H9 (cell line): ENCODE measurements at regions not wholly inside any gene's neighbourhood (a gene's known extent, or its start where the extent isn't known, plus 50 kb on each side); places are given as distances from the start of the nearest gene placed in this dataset.
A peak's percentile ranks its signal among the peaks of the same experiment; 100 is the strongest.

Experiments used
- DNase-seq: peaks from one replicate; pipeline ENCODE4 v3.0.0-alpha.2; 2017
- H2AFZ ChIP-seq: one replicate; pipeline ENCODE4 v1.6.1; 2013; ENCODE audit warnings: mild to moderate bottlenecking, low read length, control low read depth, moderate library complexity
- H2AK5ac ChIP-seq: 2 replicates; pipeline ENCODE4 v1.6.1; 2013; ENCODE audit warnings: low read length, control low read depth, mixed read lengths; ENCODE audit not compliant: insufficient read length
- H2BK120ac ChIP-seq: one replicate; pipeline ENCODE4 v1.6.1; 2013; ENCODE audit warnings: low read depth, mild to moderate bottlenecking, low read length, control low read depth, inconsistent platforms; ENCODE audit not compliant: poor library complexity, severe bottlenecking
- H2BK12ac ChIP-seq: 2 replicates; pipeline ENCODE4 v1.6.1; 2013; ENCODE audit warnings: low read length, control low read depth, mixed read lengths, low read depth; ENCODE audit not compliant: insufficient read length
- H2BK15ac ChIP-seq: 2 replicates; pipeline ENCODE4 v1.6.1; 2013; ENCODE audit warnings: low read depth, low read length, control low read depth
- H2BK20ac ChIP-seq: one replicate; pipeline ENCODE4 v1.6.1; 2013; ENCODE audit warnings: low read depth, mild to moderate bottlenecking, low read length, control low read depth, inconsistent platforms; ENCODE audit not compliant: poor library complexity, severe bottlenecking
- H2BK5ac ChIP-seq: 2 replicates; pipeline ENCODE4 v1.6.1; 2013; ENCODE audit warnings: low read length, control low read depth, mixed read lengths; ENCODE audit not compliant: insufficient read length
- H3K14ac ChIP-seq: 2 replicates; pipeline ENCODE4 v1.6.1; 2013; ENCODE audit warnings: low read length, control low read depth; ENCODE audit not compliant: insufficient read depth
- H3K18ac ChIP-seq: 2 replicates; pipeline ENCODE4 v1.6.1; 2013; ENCODE audit warnings: low read depth, mild to moderate bottlenecking, mixed read lengths, low read length, control low read depth; ENCODE audit not compliant: insufficient read length
- H3K23ac ChIP-seq: 2 replicates; pipeline ENCODE4 v1.6.1; 2013; ENCODE audit warnings: low read length, control low read depth, mixed read lengths, low read depth; ENCODE audit not compliant: insufficient read length
- H3K23me2 ChIP-seq: 2 replicates; pipeline ENCODE4 v1.6.1; 2013; ENCODE audit warnings: low read depth, mild to moderate bottlenecking, mixed read lengths, low read length, control low read depth; ENCODE audit not compliant: insufficient read length, poor library complexity, severe bottlenecking
- H3K27ac ChIP-seq: 2 replicates; pipeline ENCODE4 v1.5.1; 2013; ENCODE audit warnings: low read length, control low read depth, mixed read lengths, low read depth; ENCODE audit not compliant: insufficient read length
- H3K27me3 ChIP-seq: 2 replicates; pipeline ENCODE4 v1.6.1; 2013; ENCODE audit warnings: low read length, control low read depth, inconsistent platforms; ENCODE audit not compliant: insufficient read depth
- H3K4ac ChIP-seq: 2 replicates; pipeline ENCODE4 v1.6.1; 2013; ENCODE audit warnings: low read depth, mild to moderate bottlenecking, control low read depth, inconsistent platforms, low read length, moderate library complexity
- H3K4me1 ChIP-seq: 2 replicates; pipeline ENCODE4 v1.6.1; 2013; ENCODE audit warnings: low read length, control low read depth, inconsistent platforms; ENCODE audit not compliant: insufficient read depth
- H3K4me2 ChIP-seq: 2 replicates; pipeline ENCODE4 v1.6.1; 2013; ENCODE audit warnings: low read length, control low read depth, mixed read lengths; ENCODE audit not compliant: insufficient read length, insufficient read depth
- H3K56ac ChIP-seq: 2 replicates; pipeline ENCODE4 v1.6.1; 2013; ENCODE audit warnings: low read depth, mild to moderate bottlenecking, mixed read lengths, low read length, control low read depth; ENCODE audit not compliant: insufficient read length
- H3K79me1 ChIP-seq: 2 replicates; pipeline ENCODE4 v1.6.1; 2013; ENCODE audit warnings: low read depth, mild to moderate bottlenecking, moderate library complexity, low read length, control low read depth, inconsistent platforms; ENCODE audit not compliant: insufficient read depth, poor library complexity, severe bottlenecking
- H3K79me2 ChIP-seq: 2 replicates; pipeline ENCODE4 v1.6.1; 2013; ENCODE audit warnings: low read length, control low read depth, inconsistent platforms; ENCODE audit not compliant: insufficient read depth
- H3K9ac ChIP-seq: 2 replicates; pipeline ENCODE4 v1.6.1; 2013; ENCODE audit warnings: low read length, control low read depth, mixed read lengths; ENCODE audit not compliant: insufficient read length; ENCODE audit errors: extremely low read depth
- H3K9me3 ChIP-seq: one replicate; pipeline ENCODE4 v1.6.1; 2013; ENCODE audit warnings: low read depth, low read length, inconsistent platforms; ENCODE audit not compliant: control insufficient read depth
- H3T11ph ChIP-seq: one replicate; pipeline ENCODE4 v1.6.1; 2013; ENCODE audit warnings: mild to moderate bottlenecking, low read length, control low read depth, inconsistent platforms
- H4K20me1 ChIP-seq: one replicate; pipeline ENCODE4 v1.6.1; 2013; ENCODE audit not compliant: control insufficient read depth, insufficient read length, insufficient read depth
- H4K5ac ChIP-seq: 2 replicates; pipeline ENCODE4 v1.6.1; 2013; ENCODE audit warnings: low read depth, mild to moderate bottlenecking, mixed read lengths, low read length, control low read depth; ENCODE audit not compliant: insufficient read length
- H4K8ac ChIP-seq: replicated peaks from 2 replicates; pipeline ENCODE4 v1.6.1; 2013; ENCODE audit warnings: low read length, control low read depth, mixed read lengths, low read depth; ENCODE audit not compliant: insufficient read length
- H4K91ac ChIP-seq: 2 replicates; pipeline ENCODE4 v1.6.1; 2013; ENCODE audit warnings: low read depth, mild to moderate bottlenecking, moderate library complexity, mixed read lengths, low read length, control low read depth; ENCODE audit not compliant: insufficient read length
- H3K27ac Mint-ChIP-seq, 3 experiments: 2 replicates in 2 of 3; 3 replicates in 1 of 3; pipeline ENCODE4 v1.8.0; 2020 to 2021; ENCODE audit warnings: mixed read lengths in 3 of 3, mild to moderate bottlenecking in 1 of 3, moderate library complexity in 1 of 3
- H3K27me3 Mint-ChIP-seq: 2 replicates; pipeline ENCODE4 v1.8.0; 2021; ENCODE audit warnings: low read depth, mild to moderate bottlenecking, moderate library complexity, mixed read lengths
- H3K36me3 Mint-ChIP-seq, 3 experiments: 2 replicates in 2 of 3; 3 replicates in 1 of 3; pipeline ENCODE4 v1.8.0; 2020 to 2021; ENCODE audit warnings: low read depth in 3 of 3, mixed read lengths in 3 of 3; ENCODE audit not compliant: insufficient read depth in 1 of 3
- H3K4me1 Mint-ChIP-seq, 2 experiments: 2 replicates each; pipeline ENCODE4 v1.8.0; 2020; ENCODE audit warnings: mixed read lengths in 2 of 2
- H3K4me3 Mint-ChIP-seq, 2 experiments: 2 replicates in 1 of 2; 3 replicates in 1 of 2; pipeline ENCODE4 v1.8.0; 2020 to 2021; ENCODE audit warnings: mild to moderate bottlenecking in 2 of 2, mixed read lengths in 2 of 2, moderate library complexity in 1 of 2
- H3K9me3 Mint-ChIP-seq, 2 experiments: 2 replicates in 1 of 2; 3 replicates in 1 of 2; pipeline ENCODE4 v1.8.0; 2020; ENCODE audit warnings: mild to moderate bottlenecking in 2 of 2, mixed read lengths in 2 of 2, moderate library complexity in 1 of 2
- CTCF ChIP-seq: fragments of 200-600 bp; sonication (generic); conservative IDR thresholded peaks from 3 replicates; pipeline ENCODE4 v1.8.0; 2021; ENCODE audit warnings: antibody characterized with exemption, mild to moderate bottlenecking
- WGBS: extraction: QIAGEN DNeasy Blood & Tissue Kit; methylation state at CpG from one replicate; pipeline ENCODE4 v1.1.7; 2013; ENCODE audit warnings: missing lambda C conversion rate, low lambda C conversion rate, mixed read lengths; ENCODE audit not compliant: insufficient read length; ENCODE audit errors: extremely low coverage; 5-methylcytosine and 5-hydroxymethylcytosine counted together

GRCh38 chr3:102189956-102190723 lies 244.7 kb upstream of the ZPLD1 start:
- H3K36me3 Mint-ChIP-seq = no peaks in the 10 kb centered on the region
- no peak overlapping the region for H3K4me3 Mint-ChIP-seq
- no peak overlapping the region for H3K9ac ChIP-seq

More at GRCh38 chr3:102189956-102190723, 244.7 kb upstream of the ZPLD1 start:
- Mint-ChIP-seq H3K4me1 (peaks cover 3 to 8% of the 10 kb centered on the region in 2 experiments; a peak in 1 of 4 replicates), H3K27me3 (no peaks in the 10 kb centered on the region), H3K27ac (peak overlapping the region in 1 of 3 experiments; percentile 7; a peak in 2 of 7 replicates), H3K9me3 (peaks cover 0 to 2% of the 10 kb centered on the region in 2 experiments; a peak in 1 of 5 replicates)
- H3K9me3 ChIP-seq = no peaks in the 10 kb centered on the region
- H3K4me2 ChIP-seq = no peak overlapping the region
- no peaks in the 10 kb centered on the region for H3K27me3 ChIP-seq
- no peak overlapping the region for H2AFZ ChIP-seq
- no peak for TF ChIP-seq CTCF
- no peak overlapping the region for H4K8ac ChIP-seq
- H3K4me1 ChIP-seq = no peaks in the 10 kb centered on the region
- no peak overlapping the region for H3K23ac ChIP-seq
- no CpG with 5 or more reads among the region's 7 CpGs for WGBS
- H3K79me1 ChIP-seq = no peaks in the 10 kb centered on the region
- no peak overlapping the region for H3K4ac ChIP-seq
- no peak overlapping the region for H2BK12ac ChIP-seq
- DNase-seq = no peak
- H3K23me2 ChIP-seq = no peaks in the 10 kb centered on the region
- no peak overlapping the region for H2BK5ac ChIP-seq
- no peak overlapping the region for H3K56ac ChIP-seq
- no peak overlapping the region for H3K14ac ChIP-seq
- no peak overlapping the region for H4K91ac ChIP-seq
- no peak overlapping the region for H2AK5ac ChIP-seq
- no peak overlapping the region for H2BK20ac ChIP-seq
- H4K20me1 ChIP-seq = no peaks in the 10 kb centered on the region
- H3K79me2 ChIP-seq = no peaks in the 10 kb centered on the region
- no peak overlapping the region for H2BK120ac ChIP-seq
- H2BK15ac ChIP-seq = no peak overlapping the region
- H3T11ph ChIP-seq = no peak overlapping the region
- no peak overlapping the region for H4K5ac ChIP-seq
- H3K18ac ChIP-seq = no peak overlapping the region
- no peak overlapping the region for H3K27ac ChIP-seq
